ENCODE measurements at regions not wholly inside any gene's neighbourhood (a gene's known extent, or its start where the extent isn't known, plus 50 kb on each side); places are given as distances from the start of the nearest gene placed in this dataset.
"Not testable (repeated sequence)": the region's sequence is repeated elsewhere in the genome, so short reads cannot be mapped to it uniquely, and the experiment has no call there.

- Histone ChIP-seq H3K4me3 (ENCODE audit: low read depth, low read length) (no peak overlapping the region), H3K4me1 (ENCODE audit: control insufficient read depth, insufficient read depth, low read length, poor library complexity, severe bottlenecking) (no peaks in the 10 kb centered on the region), H3K27me3 (ENCODE audit: control insufficient read depth, insufficient read depth, low read length) (no peaks in the 10 kb centered on the region), H3K9me3 (ENCODE audit: control insufficient read depth in 2 of 2, low read length in 2 of 2) (no peaks in the 10 kb centered on the region), H3K36me3 (ENCODE audit: control insufficient read depth, insufficient read depth, low read length) (no peaks in the 10 kb centered on the region), H3K27ac (ENCODE audit: insufficient read depth, low read length, poor library complexity, severe bottlenecking) (no peak overlapping the region)
- ATAC-seq (ENCODE audit: low read depth in 2 of 2) (no peak), DNase-seq (no peak)
- H3K9me3 Mint-ChIP-seq = peaks cover 0 to 4% (median 0%) of the 10 kb centered on the region in 7 donors
- peaks cover 0 to 2% (median 0%) of the 10 kb centered on the region in 4 donors for H3K4me1 Mint-ChIP-seq
- no peak overlapping the region for H3K4me3 Mint-ChIP-seq
- no peaks in the 10 kb centered on the region for H3K27me3 Mint-ChIP-seq
- H3K27ac Mint-ChIP-seq = peak overlapping the region in 1 of 3 donors; percentile 18
- no peaks in the 10 kb centered on the region for H3K36me3 Mint-ChIP-seq
Measured at GRCh38 chr1:194004146-194004545, 817.7 kb upstream of the B3GALT2 start.

GRCh38 chr1:194001726-194002350 lies 815.4 kb upstream of the B3GALT2 start:
- H3K4me3 Mint-ChIP-seq, H3K4me1 Mint-ChIP-seq, H3K9me3 Mint-ChIP-seq: not testable (repeated sequence)

GRCh38 chr1:193988885-193989284 lies 802.5 kb upstream of the B3GALT2 start:
- no peak for ATAC-seq (ENCODE audit: low read depth in 2 of 2)
- Histone ChIP-seq H3K4me3 (ENCODE audit: low read depth, low read length) (no peak overlapping the region), H3K27me3 (ENCODE audit: control insufficient read depth, insufficient read depth, low read length) (no peaks in the 10 kb centered on the region), H3K27ac (ENCODE audit: insufficient read depth, low read length, poor library complexity, severe bottlenecking) (no peak overlapping the region), H3K36me3 (ENCODE audit: control insufficient read depth, insufficient read depth, low read length) (no peaks in the 10 kb centered on the region), H3K4me1 (ENCODE audit: control insufficient read depth, insufficient read depth, low read length, poor library complexity, severe bottlenecking) (no peaks in the 10 kb centered on the region), H3K9me3 (ENCODE audit: control insufficient read depth in 2 of 2, low read length in 2 of 2) (peaks cover 20 to 36% of the 10 kb centered on the region in 2 experiments)
- no peak for DNase-seq
- Mint-ChIP-seq H3K9me3 (peaks cover 0 to 31% (median 10%) of the 10 kb centered on the region in 7 donors), H3K4me3 (no peak overlapping the region), H3K4me1 (no peaks in the 10 kb centered on the region), H3K36me3 (peaks cover 6% of the 10 kb centered on the region), H3K27ac (peak overlapping the region in 1 of 3 donors; percentile 17), H3K27me3 (no peaks in the 10 kb centered on the region)

More at GRCh38 chr1:194001726-194002350, 815.4 kb upstream of the B3GALT2 start:
- DNase-seq; H3K4me3 ChIP-seq (ENCODE audit: low read depth, low read length); H3K27ac ChIP-seq (ENCODE audit: insufficient read depth, low read length, poor library complexity, severe bottlenecking); H3K27me3 ChIP-seq (ENCODE audit: control insufficient read depth, insufficient read depth, low read length); H3K27me3 Mint-ChIP-seq; H3K36me3 Mint-ChIP-seq; H3K9me3 ChIP-seq (ENCODE audit: control insufficient read depth in 2 of 2, low read length in 2 of 2); H3K27ac Mint-ChIP-seq; ATAC-seq (ENCODE audit: low read depth in 2 of 2); H3K4me1 ChIP-seq (ENCODE audit: control insufficient read depth, insufficient read depth, low read length, poor library complexity, severe bottlenecking); H3K36me3 ChIP-seq (ENCODE audit: control insufficient read depth, insufficient read depth, low read length): not testable (repeated sequence)

- no peaks in the 10 kb centered on the region for H3K27me3 Mint-ChIP-seq
- Histone ChIP-seq H3K9me3 (ENCODE audit: control insufficient read depth in 2 of 2, low read length in 2 of 2) (no peaks in the 10 kb centered on the region), H3K4me3 (ENCODE audit: low read depth, low read length) (no peak overlapping the region), H3K27me3 (ENCODE audit: control insufficient read depth, insufficient read depth, low read length) (no peaks in the 10 kb centered on the region), H3K27ac (ENCODE audit: insufficient read depth, low read length, poor library complexity, severe bottlenecking) (no peak overlapping the region), H3K4me1 (ENCODE audit: control insufficient read depth, insufficient read depth, low read length, poor library complexity, severe bottlenecking) (no peaks in the 10 kb centered on the region), H3K36me3 (ENCODE audit: control insufficient read depth, insufficient read depth, low read length) (no peaks in the 10 kb centered on the region)
- ATAC-seq (ENCODE audit: low read depth in 2 of 2) = no peak
- H3K27ac Mint-ChIP-seq = peak overlapping the region in 1 of 3 donors; percentile 9
- H3K4me1 Mint-ChIP-seq = peaks cover 0 to 5% (median 0%) of the 10 kb centered on the region in 4 donors
- H3K36me3 Mint-ChIP-seq = no peaks in the 10 kb centered on the region
- DNase-seq = no peak
- peaks cover 0 to 8% (median 0%) of the 10 kb centered on the region in 7 donors for H3K9me3 Mint-ChIP-seq
- no peak overlapping the region for H3K4me3 Mint-ChIP-seq
Measured at GRCh38 chr1:193979219-193979618, 792.8 kb upstream of the B3GALT2 start.

- H3K4me3 ChIP-seq (ENCODE audit: low read depth, low read length) = no peak overlapping the region
- H3K27me3 ChIP-seq (ENCODE audit: control insufficient read depth, insufficient read depth, low read length) = no peaks in the 10 kb centered on the region
- Mint-ChIP-seq H3K36me3 (no peaks in the 10 kb centered on the region), H3K4me1 (peaks cover 0 to 7% (median 2%) of the 10 kb centered on the region in 4 donors), H3K27me3 (no peaks in the 10 kb centered on the region), H3K9me3 (peaks cover 0 to 8% (median 0%) of the 10 kb centered on the region in 7 donors), H3K4me3 (no peak overlapping the region), H3K27ac (no peak overlapping the region)
- no peak for ATAC-seq (ENCODE audit: low read depth in 2 of 2)
- H3K27ac ChIP-seq (ENCODE audit: insufficient read depth, low read length, poor library complexity, severe bottlenecking) = no peak overlapping the region
- no peaks in the 10 kb centered on the region for H3K4me1 ChIP-seq (ENCODE audit: control insufficient read depth, insufficient read depth, low read length, poor library complexity, severe bottlenecking)
- no peak for DNase-seq
- H3K9me3 ChIP-seq (ENCODE audit: control insufficient read depth in 2 of 2, low read length in 2 of 2) = no peaks in the 10 kb centered on the region
- H3K36me3 ChIP-seq (ENCODE audit: control insufficient read depth, insufficient read depth, low read length) = no peaks in the 10 kb centered on the region
Measured at GRCh38 chr1:193974286-193974798, 787.9 kb upstream of the B3GALT2 start.

GRCh38 chr1:193973428-193973827 lies 787.0 kb upstream of the B3GALT2 start:
- peaks cover 0 to 7% (median 1%) of the 10 kb centered on the region in 4 donors for H3K4me1 Mint-ChIP-seq
- Histone ChIP-seq H3K4me1 (ENCODE audit: control insufficient read depth, insufficient read depth, low read length, poor library complexity, severe bottlenecking) (no peaks in the 10 kb centered on the region), H3K9me3 (ENCODE audit: control insufficient read depth in 2 of 2, low read length in 2 of 2) (no peaks in the 10 kb centered on the region), H3K4me3 (ENCODE audit: low read depth, low read length) (no peak overlapping the region), H3K36me3 (ENCODE audit: control insufficient read depth, insufficient read depth, low read length) (no peaks in the 10 kb centered on the region), H3K27ac (ENCODE audit: insufficient read depth, low read length, poor library complexity, severe bottlenecking) (no peak overlapping the region), H3K27me3 (ENCODE audit: control insufficient read depth, insufficient read depth, low read length) (no peaks in the 10 kb centered on the region)
- no peak overlapping the region for H3K4me3 Mint-ChIP-seq
- no peaks in the 10 kb centered on the region for H3K36me3 Mint-ChIP-seq
- H3K27me3 Mint-ChIP-seq = no peaks in the 10 kb centered on the region
- DNase-seq (no peak), ATAC-seq (ENCODE audit: low read depth in 2 of 2) (no peak)
- no peak overlapping the region for H3K27ac Mint-ChIP-seq
- H3K9me3 Mint-ChIP-seq = peaks cover 0 to 8% (median 0%) of the 10 kb centered on the region in 7 donors

- no peaks in the 10 kb centered on the region for H3K4me1 ChIP-seq (ENCODE audit: control insufficient read depth, insufficient read depth, low read length, poor library complexity, severe bottlenecking)
- ATAC-seq (ENCODE audit: low read depth in 2 of 2) (no peak), DNase-seq (no peak)
- no peaks in the 10 kb centered on the region for H3K36me3 ChIP-seq (ENCODE audit: control insufficient read depth, insufficient read depth, low read length)
- H3K27me3 Mint-ChIP-seq = no peaks in the 10 kb centered on the region
- H3K4me3 ChIP-seq (ENCODE audit: low read depth, low read length) = no peak overlapping the region
- H3K36me3 Mint-ChIP-seq = no peaks in the 10 kb centered on the region
- H3K27me3 ChIP-seq (ENCODE audit: control insufficient read depth, insufficient read depth, low read length) = no peaks in the 10 kb centered on the region
- peaks cover 0 to 7% (median 0%) of the 10 kb centered on the region in 7 donors for H3K9me3 Mint-ChIP-seq
- H3K27ac Mint-ChIP-seq = no peak overlapping the region
- H3K9me3 ChIP-seq (ENCODE audit: control insufficient read depth in 2 of 2, low read length in 2 of 2) = no peaks in the 10 kb centered on the region
- no peak overlapping the region for H3K4me3 Mint-ChIP-seq
- no peak overlapping the region for H3K27ac ChIP-seq (ENCODE audit: insufficient read depth, low read length, poor library complexity, severe bottlenecking)
- H3K4me1 Mint-ChIP-seq = peaks cover 0 to 7% (median 1%) of the 10 kb centered on the region in 4 donors
Measured at GRCh38 chr1:193971595-193971994, 785.2 kb upstream of the B3GALT2 start.

GRCh38 chr1:193960499-193960898 lies 774.1 kb upstream of the B3GALT2 start:
- H3K4me3 ChIP-seq (ENCODE audit: low read depth, low read length) = no peak overlapping the region
- H3K4me1 Mint-ChIP-seq = peaks cover 0 to 4% (median 2%) of the 10 kb centered on the region in 4 donors
- no peak overlapping the region for H3K4me3 Mint-ChIP-seq
- no peaks in the 10 kb centered on the region for H3K27me3 Mint-ChIP-seq
- H3K36me3 ChIP-seq (ENCODE audit: control insufficient read depth, insufficient read depth, low read length) = no peaks in the 10 kb centered on the region
- H3K9me3 ChIP-seq (ENCODE audit: control insufficient read depth in 2 of 2, low read length in 2 of 2) = no peaks in the 10 kb centered on the region
- ATAC-seq (ENCODE audit: low read depth in 2 of 2) (no peak), DNase-seq (no peak)
- H3K9me3 Mint-ChIP-seq = peaks cover 0 to 9% (median 3%) of the 10 kb centered on the region in 7 donors
- no peak overlapping the region for H3K27ac ChIP-seq (ENCODE audit: insufficient read depth, low read length, poor library complexity, severe bottlenecking)
- peak overlapping the region in 2 of 3 donors; percentile 6 to 45 for H3K27ac Mint-ChIP-seq
- H3K4me1 ChIP-seq (ENCODE audit: control insufficient read depth, insufficient read depth, low read length, poor library complexity, severe bottlenecking) = no peaks in the 10 kb centered on the region
- H3K27me3 ChIP-seq (ENCODE audit: control insufficient read depth, insufficient read depth, low read length) = no peaks in the 10 kb centered on the region
- H3K36me3 Mint-ChIP-seq = no peaks in the 10 kb centered on the region

All from CD4-positive, CD25-positive, alpha-beta regulatory T cell (primary cell).